HG03432 (cell line): ENCODE measurements at regions not wholly inside any gene's neighbourhood (a gene's known extent, or its start where the extent isn't known, plus 50 kb on each side); places are given as distances from the start of the nearest gene placed in this dataset.
"Not testable (repeated sequence)": the region's sequence is repeated elsewhere in the genome, so short reads cannot be mapped to it uniquely, and the experiment has no call there.

Experiments used
- ATAC-seq: cut with Tn5 transposase; IDR thresholded peaks from one replicate; pipeline ENCODE4 v1.9.1; 2021; ENCODE audit warnings: mild to moderate bottlenecking, moderate library complexity; ENCODE audit not compliant: unreplicated experiment

- no peak for ATAC-seq
Measured at GRCh38 chr2:52502476-52502860, 1265.1 kb upstream of the CHAC2 start.

DNA sequence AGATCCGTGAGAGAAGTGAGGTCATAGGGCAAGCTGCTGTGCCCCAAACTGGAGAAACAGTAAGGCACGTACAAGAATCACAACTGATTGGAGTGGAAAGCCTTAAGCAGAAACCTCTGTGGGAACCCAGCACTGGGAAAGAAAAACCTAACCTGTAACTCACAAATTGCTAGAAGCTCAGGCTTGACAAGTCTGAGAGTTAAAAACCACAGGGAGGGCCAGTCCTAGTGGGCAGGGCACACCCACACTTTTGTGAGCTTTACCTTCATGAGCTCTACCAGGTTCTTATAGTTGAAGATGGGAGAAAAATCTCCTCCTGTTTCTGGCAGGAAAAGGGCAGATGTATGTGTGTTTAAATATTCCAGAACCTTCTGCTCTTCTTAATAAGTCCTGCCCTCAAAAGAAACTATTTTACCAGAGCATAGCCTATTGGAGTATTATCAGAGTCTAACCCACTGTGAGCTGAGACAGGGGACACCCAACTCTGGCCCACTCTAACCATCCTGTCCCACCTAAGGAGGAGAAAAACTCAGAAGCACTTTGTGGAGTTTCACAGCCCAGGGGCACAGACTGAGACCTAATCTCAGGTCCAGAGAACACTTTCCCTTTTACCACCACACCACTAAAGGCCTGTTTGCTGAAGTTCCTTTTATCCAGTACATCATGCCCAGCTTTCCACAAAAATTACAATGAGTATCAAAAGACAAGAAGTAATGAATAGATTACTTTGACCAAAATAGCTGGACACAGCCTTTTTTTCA is 1265.7 kb upstream of the CHAC2 start:
- no peak for ATAC-seq

DNA sequence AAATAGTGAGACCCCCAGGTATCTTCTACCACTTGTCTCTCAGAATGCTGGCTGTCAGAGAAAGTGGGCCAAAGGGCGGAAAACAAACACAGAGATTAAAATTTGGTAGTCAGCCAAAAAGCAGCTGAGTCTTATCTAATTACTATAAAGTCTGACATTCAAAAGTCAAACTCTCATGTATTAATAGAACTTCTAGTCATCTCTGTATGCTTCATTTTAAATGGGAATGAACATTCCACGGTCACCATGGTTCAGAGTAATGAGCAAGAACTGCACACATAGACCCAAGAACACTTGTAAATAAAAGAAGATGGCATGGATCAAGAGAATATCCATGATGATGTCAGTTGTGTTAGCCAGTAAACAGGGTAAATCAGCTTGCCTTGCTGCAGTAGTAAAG is 1267.0 kb upstream of the CHAC2 start:
- no peak for ATAC-seq

- no peak for ATAC-seq
Measured at GRCh38 chr2:52498077-52498750, 1269.4 kb upstream of the CHAC2 start.

- ATAC-seq, result no peak
Measured at GRCh38 chr2:52495816-52496215, 1271.8 kb upstream of the CHAC2 start.

DNA sequence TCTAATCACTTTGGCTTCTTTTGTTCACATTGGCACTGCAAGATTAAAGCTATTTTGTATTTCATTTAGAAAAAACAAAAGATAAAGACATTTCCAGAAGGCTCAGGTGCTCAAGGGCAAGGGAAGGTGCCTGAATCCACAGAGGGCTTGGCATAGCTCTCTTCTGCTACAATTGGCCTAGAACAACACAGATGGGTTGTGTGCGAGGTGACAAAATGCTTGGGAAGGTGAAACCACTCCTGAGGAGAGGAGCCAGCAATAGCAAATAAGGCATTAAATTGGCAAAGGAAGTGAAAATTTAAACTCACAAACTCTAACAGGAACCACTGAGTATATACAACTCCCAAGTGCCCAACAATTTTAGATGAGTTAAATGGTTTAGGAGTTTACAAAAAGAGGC is 1290.4 kb upstream of the CHAC2 start:
- no peak for ATAC-seq

- ATAC-seq, result no peak
Measured at GRCh38 chr2:52475590-52475989, 1292.0 kb upstream of the CHAC2 start.

DNA sequence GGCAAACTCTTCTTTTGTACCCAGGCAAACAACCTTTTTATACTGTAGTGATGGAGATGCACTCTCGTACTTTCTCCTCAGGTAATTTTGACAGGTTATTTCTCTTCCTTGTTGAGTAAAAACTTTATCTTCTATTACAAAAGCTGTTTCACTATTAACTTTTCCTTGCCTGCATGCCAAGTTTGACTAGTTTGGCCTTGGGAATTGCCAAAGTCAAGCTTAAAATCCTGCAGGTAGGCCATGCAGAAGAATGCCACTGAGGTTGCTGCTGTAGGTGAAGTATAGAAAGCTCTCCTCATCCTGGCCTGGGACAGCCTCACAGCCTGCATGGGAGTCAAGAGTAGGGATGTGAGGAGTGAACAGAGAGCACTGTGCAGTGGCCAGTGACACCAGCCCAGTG is 1293.5 kb upstream of the CHAC2 start:
- ATAC-seq, result no peak

DNA sequence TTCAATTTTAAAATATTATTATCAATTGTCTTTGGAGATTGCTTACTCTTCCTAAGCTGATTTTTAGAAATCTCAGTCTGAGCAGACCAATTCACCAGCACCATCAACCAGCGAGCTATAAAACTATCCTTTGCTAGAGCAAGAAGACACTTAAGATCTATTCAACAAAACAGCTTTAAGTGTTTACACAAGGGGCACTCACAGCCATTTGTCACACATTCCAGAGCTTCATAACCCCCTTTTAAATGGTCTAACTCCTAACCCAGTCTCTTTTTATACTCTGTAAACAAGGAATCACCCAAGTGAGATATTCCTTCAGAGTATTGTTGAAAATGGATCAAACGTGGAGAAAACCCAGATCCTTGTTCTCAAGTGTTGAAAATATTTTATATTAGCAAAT is 1294.1 kb upstream of the CHAC2 start:
- ATAC-seq, result no peak

- ATAC-seq, result not testable (repeated sequence)
Measured at GRCh38 chr2:52470457-52470856, 1297.1 kb upstream of the CHAC2 start.

DNA sequence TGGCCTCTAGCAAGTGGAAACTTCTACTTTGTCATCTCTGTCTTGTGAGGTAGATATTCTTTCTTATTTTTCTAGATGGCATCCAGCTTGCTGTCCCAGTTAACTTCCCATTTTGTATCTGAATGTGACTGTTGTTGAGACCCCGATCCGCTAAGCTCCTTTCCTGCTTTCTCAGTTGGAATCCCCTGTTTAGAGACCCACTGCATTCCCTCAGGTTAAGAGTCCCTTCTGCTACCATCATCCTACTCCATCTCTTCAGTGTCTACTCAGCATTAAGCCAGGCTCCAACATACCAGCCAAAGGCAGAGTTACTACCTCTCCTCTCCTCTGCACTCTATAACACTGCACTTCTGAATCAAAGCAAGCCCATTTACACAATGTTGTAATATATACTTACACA is 1300.4 kb upstream of the CHAC2 start:
- no peak for ATAC-seq

- ATAC-seq, result no peak
Measured at GRCh38 chr2:52465287-52465686, 1302.3 kb upstream of the CHAC2 start.

DNA sequence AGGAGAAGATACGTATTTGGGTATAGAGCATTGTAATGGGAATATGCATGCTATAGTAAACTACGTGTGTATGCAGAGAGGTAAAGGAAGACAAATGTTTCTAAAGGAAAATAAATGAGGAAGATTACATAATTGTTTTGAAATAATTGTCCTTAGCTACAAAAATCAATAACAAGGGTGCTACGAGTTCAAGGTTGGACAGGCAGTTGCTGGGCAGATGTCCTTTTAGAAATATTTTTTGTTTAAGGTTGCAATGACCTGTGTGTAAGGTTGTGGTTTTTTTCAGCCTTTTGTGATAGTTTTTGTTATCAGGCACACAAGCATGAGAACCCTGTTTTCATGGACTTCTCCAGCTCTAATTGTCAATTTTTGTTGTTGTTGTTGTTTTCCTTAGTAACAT is 1304.1 kb upstream of the CHAC2 start:
- no peak for ATAC-seq

DNA sequence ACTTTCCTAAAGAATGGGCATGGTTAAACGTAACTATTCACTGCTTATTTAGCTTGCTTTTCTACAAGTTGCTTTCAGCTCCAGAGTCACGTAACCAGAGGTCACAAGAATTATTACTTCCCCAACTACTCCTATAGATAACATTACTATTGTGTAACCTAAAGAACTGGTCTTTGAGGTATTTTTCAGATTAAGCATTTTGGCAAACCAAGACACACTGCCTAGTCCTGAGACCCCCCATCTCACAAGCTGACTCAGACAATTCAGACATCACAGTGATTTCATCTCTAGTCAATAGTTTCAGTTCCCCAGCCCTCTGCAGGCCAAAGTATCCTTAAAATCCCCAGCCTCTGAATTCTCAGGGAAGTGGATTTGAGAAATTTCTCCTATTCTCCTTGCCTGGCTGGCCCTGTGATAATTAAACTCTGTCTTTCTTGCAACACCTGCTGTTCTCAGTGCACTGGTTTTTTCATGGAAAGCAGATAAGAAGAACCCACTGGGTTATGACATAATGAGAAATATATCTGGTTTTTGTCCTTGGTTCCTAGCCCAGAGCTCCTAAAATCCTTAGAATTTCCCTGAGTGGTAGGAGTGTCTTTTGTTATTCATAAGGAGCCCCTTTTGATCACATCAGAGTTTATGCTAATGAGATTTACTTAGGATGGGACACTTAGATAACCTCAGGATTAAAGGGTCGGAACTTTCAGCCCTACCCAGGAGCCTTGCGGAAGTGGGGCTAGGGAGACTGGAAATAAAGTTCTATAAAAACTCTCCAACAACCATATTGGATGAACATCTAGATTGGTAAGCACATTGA is 1310.8 kb upstream of the CHAC2 start:
- no peak for ATAC-seq

- no peak for ATAC-seq
Measured at GRCh38 chr2:52454962-52455361, 1312.6 kb upstream of the CHAC2 start.

DNA sequence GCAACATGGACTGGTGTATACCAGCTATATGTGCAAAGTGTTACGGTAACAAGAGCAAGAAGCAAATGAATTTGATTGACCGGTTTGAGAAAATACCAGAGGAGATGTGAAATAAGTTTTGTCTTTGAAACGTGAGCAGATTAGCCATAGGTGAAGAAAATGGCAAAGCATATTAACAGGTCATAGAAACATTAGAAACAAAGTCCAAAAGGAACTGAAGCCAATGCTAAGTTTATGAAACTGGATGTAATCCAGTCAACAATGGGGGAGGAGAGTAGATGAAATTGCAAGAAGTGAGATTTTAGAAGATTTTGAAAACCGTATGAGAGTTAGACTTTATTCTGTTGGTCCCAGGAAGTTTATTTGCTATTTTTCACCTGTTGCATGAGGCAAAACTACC is 1315.4 kb upstream of the CHAC2 start:
- no peak for ATAC-seq

- ATAC-seq, result no peak
Measured at GRCh38 chr2:52445686-52446085, 1321.9 kb upstream of the CHAC2 start.

- ATAC-seq, result no peak
Measured at GRCh38 chr2:52431352-52431760, 1336.2 kb upstream of the CHAC2 start.

- no peak for ATAC-seq
Measured at GRCh38 chr2:52429740-52430139, 1337.9 kb upstream of the CHAC2 start.

- ATAC-seq, result no peak
Measured at GRCh38 chr2:52429171-52429570, 1338.4 kb upstream of the CHAC2 start.

- ATAC-seq, result no peak
Measured at GRCh38 chr2:52428224-52428623, 1339.4 kb upstream of the CHAC2 start.

GRCh38 chr2:52423655-52424054 is 1343.9 kb upstream of the CHAC2 start:
- no peak for ATAC-seq
